Stimulated activated CD8-positive, alpha-beta memory T cell treated with anti-CD3 and anti-CD28 coated beads, Interleukin-2, amount 100 ng/mL, for 1 hour (primary cell): ENCODE measurements at regions not wholly inside any gene's neighbourhood (a gene's known extent, or its start where the extent isn't known, plus 50 kb on each side); places are given as distances from the start of the nearest gene placed in this dataset.
A peak's percentile ranks its signal among the peaks of the same experiment; 100 is the strongest.
"Not testable (repeated sequence)": the region's sequence is repeated elsewhere in the genome, so short reads cannot be mapped to it uniquely, and the experiment has no call there.

Experiments used
- DNase-seq, 2 donors: peaks; one replicate each; pipeline ENCODE4 v3.0.0-alpha.2; 2020; ENCODE audit warnings: low read depth in 2 of 2

DNA sequence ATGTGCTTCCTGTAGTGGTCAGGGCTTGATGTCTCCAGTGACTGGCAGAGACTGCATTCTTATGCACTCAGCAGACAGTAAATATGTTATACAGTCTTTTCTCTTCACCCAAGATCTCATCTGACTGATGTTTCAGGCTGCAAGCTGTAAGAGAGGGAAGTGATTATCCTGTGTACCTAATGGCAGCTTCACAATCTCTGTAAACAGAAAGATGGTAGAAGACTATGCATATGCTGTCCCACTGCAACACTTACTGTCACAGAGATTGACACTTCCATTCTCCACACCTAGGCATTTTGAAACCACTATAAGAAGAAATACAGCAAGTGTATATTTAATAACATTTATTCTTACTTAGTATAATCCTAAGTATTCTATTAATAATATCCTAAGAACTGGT lies 97.6 kb upstream of the ANXA1 start:
- no peak for DNase-seq

DNA sequence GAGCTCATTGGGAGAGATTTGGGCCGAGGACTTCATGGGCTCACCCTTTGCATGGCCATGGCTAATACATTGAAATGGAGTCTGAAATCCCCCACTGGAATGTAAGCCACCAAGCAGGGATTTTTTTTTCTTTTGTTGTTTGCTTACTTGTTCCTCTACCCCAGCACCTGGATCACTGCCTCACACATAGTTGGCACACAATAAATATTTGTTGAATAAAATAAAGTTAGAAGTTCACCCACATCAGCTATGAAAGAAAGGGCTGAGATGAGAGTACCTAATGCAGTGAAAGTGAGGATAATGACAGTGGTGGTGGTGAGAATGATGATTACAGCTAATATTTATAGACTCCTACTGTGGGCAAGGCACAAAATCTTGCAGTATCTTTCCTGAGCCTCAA lies 98.1 kb upstream of the ANXA1 start:
- no peak for DNase-seq

DNA sequence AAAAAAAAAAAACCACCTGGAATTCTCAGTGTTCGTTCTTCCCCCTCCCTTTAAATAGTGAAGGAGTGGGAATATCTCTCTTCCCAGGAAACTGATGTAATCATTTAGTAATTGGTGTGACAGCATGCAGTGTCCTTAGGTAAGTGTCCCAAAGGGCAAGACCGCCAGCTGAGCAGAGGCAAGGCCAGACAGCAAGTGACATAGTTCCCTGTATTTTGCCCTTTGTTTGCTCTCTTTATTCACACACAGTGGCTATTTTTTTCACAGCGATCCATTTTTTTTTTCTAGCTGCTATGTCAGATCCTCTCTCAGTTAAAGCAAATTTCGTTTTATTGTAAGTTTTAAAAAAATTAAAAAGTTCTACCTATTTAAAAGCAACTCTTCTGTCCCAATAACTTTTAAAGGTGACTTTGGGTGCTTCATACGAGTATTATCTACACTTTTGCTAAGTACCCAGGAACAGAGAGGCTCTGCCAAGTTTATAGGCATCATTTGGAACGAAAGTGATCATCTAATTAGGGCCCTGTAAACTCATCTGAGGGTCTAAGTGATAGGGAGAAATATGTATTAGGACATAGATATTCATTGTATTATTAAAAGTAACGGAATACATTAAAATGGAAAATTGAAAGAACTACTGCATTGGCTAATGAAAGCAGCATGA lies 98.2 kb upstream of the ALDH1A1 start:
- DNase-seq = no peak

DNA sequence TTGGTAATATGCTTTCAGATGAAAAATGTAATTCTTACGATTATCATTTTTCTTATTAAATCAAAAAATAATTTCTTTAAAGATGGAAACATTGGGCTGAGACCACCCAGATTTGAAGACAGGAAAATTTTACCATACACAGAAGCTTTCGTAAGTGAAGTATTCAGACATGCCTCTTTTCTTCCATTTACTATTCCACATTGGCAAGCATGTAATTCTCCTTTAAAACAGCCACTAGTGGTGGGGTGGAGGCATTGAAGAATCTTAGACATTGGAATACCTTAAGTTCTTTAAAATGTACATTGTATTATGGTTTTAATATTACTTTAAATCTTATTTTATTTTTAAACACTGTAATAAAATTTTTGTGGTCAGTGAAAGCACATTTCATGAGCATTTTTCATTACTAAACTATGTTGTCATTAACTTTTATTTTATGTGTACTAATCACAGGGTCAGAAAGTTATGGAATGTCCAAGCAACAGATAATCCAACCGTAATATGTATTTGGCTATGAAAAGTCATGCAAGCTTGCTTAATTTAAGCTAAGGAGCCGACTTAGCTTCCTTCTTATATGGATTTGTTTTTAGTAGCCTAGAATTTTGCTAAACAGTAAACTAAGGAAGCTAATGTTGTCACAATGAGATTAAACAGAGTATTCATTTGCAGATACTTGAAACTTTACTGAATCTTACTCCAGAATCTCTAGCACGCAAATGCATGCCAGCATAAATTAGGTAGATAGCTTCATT lies 97.4 kb upstream of the ALDH1A1 start:
- DNase-seq = no peak

DNA sequence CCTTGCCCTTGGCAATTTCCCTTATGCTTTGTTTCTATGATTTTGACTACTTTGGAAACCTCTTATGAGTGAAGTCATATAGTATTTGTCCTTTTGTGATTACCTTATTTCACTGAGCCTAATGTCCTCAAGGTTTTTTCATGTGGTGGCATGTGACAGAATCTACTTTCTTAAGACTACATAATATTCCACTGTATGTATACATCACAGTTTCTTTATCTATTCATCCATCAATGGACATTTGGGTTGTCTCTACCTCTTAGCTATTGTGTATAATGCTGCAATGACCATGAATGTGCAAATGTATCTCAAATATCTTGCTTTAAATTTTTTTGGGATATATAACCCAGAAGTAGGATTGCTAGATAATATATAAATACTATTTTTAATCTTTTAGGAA lies 96.4 kb upstream of the ALDH1A1 start:
- DNase-seq = no peak

DNA sequence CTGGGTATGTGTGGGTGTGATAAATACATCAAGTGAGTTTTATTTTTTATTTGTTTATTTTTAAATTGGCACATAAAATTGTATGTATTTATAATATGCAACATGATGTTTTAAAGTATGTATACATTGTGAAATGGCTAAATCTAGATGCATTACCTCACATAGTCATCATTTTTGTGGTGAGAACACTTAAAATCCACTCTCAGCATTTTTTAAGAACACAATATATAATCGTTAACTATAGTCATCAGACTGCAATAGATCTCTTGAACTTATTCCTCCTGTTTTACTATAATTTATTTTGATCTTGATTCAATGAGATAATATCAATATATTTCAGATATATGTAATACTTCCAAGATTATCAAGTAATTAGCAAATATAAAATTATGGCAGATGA lies 93.9 kb upstream of the ALDH1A1 start:
- DNase-seq = no peak

DNA sequence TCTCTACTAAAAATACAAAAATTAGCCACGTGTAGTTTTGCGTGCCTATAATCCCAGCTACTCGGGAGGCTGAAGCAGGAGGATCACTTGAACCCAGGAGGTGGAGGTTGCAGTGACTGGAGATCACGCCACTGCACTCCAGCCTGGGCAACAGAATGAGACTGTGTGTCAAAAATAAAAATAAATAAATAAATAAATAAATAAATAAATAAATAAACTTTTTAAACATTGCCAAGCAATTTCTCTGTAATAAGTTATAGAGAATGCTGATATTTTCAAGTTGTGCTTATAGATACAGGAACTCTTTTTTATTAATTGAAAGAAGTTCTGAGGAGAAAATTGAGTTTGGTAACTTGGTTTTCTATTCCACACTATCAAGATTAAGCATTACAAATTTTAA lies 91.9 kb upstream of the ALDH1A1 start:
- not testable (repeated sequence) for DNase-seq

DNA sequence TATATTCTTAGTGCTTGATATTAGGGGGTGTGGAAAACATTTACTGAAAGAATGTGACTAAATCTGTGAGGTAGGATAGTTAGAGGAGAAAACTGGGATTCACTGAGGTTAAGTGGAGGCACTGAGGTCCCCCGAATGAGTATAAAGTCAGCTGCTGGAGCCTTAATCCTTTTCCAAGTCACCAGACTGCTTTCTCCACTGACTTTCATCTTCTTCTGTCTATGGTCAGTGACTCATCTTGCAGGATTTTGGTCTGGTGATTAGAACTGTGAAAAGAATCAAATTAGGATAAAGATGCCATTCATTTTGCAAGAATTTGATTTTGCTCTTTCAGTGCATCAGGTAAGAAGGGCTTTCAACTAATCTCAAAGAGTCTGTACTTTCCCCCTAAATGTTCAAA lies 89.3 kb upstream of the ALDH1A1 start:
- DNase-seq = no peak

DNA sequence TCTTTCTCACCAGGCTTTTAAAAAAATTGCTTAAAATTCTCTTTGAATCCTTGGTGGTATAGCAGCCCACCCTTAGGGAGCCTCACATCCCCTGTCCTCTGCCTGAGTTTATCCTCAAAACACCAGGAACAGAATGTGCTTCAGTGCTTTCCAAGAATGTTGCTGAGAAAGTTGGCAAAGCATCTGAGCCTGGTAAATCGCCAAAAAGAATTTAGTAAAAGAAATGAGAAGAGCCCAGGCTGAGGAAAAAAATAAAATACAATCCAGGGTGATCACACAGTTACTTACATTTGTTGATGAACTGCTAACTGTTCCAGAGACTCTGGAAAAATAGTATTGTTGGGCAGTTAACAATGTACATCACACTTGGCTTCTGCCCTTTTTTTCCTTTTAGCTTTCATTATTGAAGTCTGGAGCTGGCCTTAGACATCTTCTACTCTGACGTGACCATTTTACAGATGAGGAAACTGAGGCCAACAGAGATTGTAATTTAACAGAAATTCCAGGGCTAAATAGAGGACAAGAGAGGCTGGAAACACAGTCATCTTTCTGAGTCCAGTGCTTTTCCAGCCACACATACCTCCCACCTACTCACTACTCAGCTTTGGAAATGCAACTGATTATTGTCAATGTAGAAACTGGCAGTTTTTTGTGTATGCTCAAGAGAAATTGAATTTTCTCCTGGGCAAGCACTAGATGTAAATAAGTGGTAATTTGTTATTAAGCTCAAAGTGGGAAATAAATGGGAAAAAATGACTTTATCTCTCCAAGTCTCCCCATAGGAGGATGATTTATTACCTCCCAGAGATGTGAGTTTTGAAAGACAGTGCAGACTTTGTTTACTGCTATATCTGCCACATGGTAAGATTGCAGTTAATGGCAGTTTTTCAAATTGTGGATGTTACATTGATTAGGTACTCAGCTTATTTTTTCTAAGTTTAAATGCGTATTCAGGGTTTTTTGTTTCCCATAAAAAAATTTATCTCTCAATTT lies 86.7 kb upstream of the ALDH1A1 start:
- no peak for DNase-seq

DNA sequence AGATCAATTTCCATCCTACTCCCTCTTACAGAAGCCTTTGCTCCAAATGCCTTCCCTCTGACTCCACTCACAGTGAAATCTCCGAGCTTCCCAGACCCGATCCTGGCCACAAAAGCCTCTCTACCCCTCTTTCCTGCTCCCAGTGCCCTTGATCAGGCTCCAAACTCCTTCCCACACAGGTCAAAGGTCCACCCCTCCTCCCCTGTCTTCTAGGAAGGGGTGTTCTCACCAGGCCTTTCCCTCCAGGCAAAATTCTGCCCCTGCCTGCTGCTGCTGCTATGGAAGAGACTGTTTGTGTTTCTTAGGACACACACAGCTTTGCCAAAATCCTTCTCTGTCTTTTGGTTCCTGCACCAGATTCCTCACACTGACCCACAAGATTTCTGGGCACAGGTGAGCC lies 85.8 kb upstream of the ALDH1A1 start:
- DNase-seq = no peak

DNA sequence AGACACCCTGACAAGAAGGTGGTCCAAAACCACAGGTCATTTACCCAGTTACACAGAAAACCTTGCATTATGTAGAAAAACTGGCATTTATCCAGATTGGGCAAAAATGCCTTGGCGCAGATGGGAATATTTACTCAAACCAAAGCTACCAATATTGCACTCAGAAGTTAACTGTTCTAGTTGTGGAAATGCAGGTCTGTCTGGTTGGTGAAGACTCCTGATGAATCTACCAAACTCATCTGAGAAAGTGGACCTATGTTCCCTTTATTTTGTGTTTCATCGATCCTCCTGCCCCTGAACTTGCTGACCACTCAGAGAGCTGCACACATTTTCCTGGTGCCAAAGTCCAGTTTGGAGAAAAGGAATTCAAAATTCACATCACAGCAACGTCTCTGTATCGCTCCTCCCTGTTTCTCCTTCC lies 85.2 kb upstream of the ALDH1A1 start:
- DNase-seq = no peak

DNA sequence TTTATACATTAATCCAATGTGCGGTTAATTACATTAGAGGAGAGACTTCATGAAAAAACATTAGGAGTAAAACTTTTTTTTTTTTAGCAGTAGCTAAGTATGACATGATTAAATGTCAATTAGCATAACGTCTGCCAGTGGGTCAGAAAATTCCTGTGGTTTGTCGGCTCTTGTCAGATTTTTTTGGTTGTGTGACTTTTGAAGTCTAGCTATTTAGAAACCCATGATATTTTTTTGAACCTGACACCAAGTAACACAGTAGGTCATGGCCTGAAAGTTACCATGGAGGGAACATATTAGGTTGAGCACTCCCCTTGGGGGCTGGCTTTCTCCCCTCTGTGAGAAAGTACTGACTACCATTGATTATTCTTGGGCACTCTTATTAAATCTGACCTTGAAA lies 84.8 kb upstream of the ALDH1A1 start:
- no peak for DNase-seq

DNA sequence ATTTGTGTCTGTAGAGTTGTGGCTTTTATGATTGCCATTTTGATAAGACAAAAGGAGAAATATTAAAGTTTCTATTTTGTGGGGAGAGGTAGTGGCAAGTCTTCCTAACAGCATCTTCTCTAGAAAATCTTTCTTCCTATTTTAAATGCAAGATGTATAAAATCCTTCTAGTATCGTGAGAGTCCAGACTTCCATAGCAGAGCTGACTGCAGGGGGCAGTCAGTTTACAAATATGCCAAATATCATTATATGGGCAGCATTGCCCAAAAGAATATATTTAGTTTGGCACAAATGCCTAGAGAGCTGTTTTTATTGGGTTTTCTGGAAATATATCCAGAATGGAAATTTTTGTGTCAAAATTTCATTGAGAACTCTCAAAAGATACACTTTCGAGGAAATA lies 82.1 kb upstream of the ALDH1A1 start:
- no peak for DNase-seq

DNA sequence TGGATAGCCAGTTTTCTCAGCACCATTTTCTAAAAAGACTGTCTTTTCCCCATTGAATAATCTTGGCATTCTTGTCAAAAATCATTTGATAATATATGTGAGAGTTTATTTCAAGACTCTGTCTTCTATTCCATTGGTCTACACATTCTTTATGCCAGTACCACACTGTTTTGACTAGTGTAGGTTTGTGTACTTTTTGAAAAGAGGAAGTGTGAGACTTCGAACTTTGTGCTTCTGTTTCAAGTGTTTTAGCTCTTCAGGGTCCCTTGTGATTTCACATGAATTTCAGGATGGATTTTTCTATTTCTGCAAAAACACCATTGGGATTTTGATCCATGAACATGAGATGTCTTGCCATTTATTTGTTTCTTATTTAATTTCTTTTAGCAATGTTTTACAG lies 78.5 kb upstream of the ALDH1A1 start:
- no peak for DNase-seq

DNA sequence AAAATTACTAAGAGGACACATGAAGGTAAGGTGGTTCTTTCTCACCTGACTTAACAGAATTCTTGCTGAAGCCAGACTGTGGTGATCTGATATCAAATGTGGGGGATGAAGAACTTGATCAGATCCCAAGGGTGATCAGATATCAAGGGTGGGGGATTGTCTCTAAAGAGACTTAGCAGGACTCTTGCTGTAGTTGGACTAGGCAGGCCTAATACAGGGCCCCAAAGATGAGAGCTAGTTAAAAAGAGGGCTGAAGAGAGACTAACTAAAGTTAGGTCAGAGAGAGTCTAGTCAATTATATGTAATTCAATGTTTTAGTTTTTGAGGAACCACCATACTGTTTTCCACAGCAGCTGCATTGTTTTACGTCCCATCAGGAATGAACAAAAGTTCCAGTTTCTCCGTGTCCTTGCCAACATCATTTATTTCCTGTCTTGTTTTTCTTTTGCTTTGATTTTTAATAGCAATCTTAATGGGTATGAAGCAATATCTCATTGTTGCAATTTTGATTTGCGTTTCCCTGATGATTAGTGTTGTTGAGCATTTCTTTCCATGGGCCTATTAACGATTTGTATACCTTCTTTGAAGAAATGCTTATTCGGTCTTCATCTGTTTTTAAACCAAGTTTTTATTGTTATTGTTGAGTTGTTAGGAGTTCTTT lies 77.6 kb upstream of the ALDH1A1 start:
- no peak for DNase-seq

DNA sequence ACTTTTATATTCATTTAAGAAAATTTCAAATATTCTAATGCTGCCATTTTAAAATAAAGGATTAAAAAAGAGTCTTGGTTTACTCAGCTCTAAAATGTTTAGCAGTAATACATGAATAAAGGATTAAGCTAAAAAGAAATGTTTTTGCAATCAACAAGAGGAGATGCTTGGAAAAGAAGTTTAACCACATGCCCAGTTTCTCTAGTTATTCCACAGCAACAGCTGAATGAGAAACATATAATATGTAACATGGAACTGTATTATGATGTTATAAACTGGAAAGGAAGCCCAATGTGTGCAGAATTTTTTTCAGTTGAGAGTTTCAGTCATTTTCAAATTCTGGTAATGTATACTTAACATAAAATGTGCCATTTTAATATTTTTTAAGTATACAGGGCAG lies 76.5 kb upstream of the ALDH1A1 start:
- no peak for DNase-seq

DNA sequence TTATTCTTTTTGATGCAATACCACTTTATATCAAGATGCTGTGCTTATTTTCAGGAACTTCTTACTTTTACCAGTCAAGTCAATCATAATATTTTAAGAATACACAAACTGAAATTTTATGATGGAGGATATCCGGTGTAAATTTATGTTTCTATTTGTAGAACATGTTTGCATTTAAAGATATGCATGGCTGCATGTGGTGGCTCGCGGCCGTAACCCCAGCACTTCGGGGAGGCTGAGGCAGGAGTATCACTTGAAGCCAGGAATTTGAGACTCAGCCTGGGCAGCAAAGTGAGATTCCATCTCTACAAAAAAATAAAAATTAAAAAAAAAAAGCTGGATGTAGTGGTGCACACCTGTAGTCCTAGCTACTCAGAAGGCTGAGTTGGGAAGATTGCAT lies 73.5 kb upstream of the ALDH1A1 start:
- DNase-seq = no peak

DNA sequence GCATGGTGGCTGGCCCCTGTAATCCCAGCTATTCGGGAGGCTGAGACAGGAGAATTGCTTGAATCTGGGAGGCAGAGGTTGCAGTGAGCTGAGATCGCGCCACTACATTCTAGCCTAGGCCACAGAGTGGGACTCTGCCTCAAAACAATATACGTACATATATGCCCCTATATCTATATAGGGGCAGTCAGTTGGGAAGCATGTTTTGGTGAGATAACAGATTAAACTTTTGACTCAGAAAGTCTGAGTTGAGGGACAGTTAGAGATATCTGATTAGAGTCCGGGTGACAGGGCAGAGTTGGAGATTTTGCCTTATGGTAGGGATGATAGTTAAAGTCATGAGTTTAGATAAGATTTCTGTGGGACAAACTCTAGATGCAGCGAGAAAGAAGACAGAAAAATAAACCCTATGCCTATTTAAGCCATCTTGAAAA lies 71.8 kb upstream of the ALDH1A1 start:
- no peak for DNase-seq

DNA sequence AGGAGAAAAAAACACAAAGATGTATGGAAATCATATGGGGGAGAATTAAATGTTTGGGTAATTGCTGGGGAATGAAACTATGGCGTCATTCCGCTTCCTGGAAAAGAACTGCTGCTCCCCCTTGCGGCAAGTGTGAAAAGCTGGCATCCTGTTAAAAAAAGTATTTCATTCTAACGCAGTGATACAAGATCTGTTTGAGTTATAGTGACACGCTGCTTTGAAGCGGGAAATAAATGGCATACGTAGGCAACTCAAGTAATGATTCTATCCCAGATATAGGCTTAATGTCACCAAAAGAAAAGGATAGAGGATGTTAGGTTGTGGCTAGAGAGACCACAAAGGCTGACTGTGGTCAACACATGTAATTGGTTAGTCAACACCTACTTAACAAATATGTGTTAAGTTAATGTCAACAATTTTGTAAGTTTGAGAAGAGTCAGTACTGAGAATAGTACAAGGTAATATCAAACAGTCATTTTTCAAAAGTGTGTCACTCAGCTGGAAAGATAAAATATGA lies 70.2 kb upstream of the ALDH1A1 start:
- peak in 1 of 2 donors; percentile 26 for DNase-seq

DNA sequence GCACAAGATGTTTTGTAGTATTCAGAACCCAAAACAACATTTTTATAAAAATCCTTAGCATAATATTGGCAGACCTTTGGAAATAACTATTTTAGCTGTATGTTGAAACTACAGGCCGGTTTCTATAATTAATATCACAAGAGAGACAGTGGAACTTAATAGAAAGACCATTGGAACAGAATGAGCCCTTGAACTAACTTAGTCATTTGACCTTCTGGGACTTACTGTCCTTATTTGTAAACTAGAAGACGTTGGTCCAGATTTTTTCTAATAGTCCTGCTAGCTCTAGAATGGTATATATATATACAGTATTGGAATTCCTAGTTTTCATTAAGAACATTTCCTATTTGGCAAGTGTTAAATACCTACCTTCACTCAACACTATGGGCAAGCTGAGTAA lies 69.5 kb upstream of the ALDH1A1 start:
- no peak for DNase-seq

DNA sequence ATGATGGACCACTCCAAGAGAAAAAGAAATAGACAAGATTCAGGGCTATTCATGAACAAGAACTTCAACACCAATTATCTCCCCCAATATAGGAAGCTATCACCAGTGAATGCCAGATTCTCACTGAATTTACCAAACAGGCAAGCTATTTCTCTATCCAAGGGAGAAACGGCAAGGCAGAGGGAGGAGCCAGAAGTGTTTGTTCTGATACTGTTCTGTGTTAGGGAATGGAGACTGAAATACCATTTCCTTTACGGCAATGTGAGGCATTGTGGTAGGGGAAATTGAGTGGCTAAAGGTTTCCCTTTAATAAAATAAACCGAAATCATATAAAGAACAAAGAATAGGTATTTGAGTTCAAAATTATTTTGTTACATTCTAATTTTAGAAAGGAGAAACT lies 68.0 kb upstream of the ALDH1A1 start:
- no peak for DNase-seq

DNA sequence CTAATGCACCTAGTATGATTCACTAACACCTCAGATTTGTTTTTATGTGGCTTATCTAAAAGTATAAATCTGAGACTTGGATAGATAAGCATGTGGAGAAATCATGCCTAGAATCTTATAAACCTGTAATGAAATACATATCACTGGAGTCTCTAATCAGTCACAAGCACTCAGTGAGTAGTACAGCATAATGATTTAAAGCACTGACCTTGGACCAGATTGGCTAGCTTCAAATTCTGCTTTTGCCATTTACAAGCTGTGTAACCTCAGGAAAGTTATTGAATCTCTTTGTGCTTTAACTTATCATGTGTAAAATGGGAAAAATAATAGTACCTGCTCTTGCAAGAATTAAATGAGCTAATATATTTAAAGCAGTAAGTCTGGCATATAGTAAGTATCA lies 61.2 kb upstream of the ALDH1A1 start:
- no peak for DNase-seq
